ENCODE measurements at regions not wholly inside any gene's neighbourhood (a gene's known extent, or its start where the extent isn't known, plus 50 kb on each side); places are given as distances from the start of the nearest gene placed in this dataset.

GRCh38 chr12:131493068-131493826 lies 217.6 kb upstream of the SFSWAP start:
- H3K36me3 Mint-ChIP-seq (ENCODE audit: low read depth): no peaks in the 10 kb centered on the region
- H3K9me3 Mint-ChIP-seq: no peaks in the 10 kb centered on the region
- H3K4me3 Mint-ChIP-seq: no peak overlapping the region
- peaks cover 3% of the 10 kb centered on the region for H3K27me3 Mint-ChIP-seq
- intact Hi-C loops (cut with micrococcal nuclease): no loop called here
- no peak overlapping the region for H3K27ac Mint-ChIP-seq
- no peaks in the 10 kb centered on the region for H3K4me1 Mint-ChIP-seq (ENCODE audit: low read depth)

- Mint-ChIP-seq H3K9me3 (no peaks in the 10 kb centered on the region), H3K4me1 (ENCODE audit: low read depth) (no peaks in the 10 kb centered on the region), H3K27me3 (peaks cover 3% of the 10 kb centered on the region), H3K27ac (no peak overlapping the region), H3K4me3 (no peak overlapping the region), H3K36me3 (ENCODE audit: low read depth) (no peaks in the 10 kb centered on the region)
- intact Hi-C loops (cut with micrococcal nuclease): no loop called here
Measured at GRCh38 chr12:131494216-131494615, 216.7 kb upstream of the SFSWAP start.

GRCh38 chr12:131494741-131495524 lies 216.0 kb upstream of the SFSWAP start:
- no peak overlapping the region for H3K4me3 Mint-ChIP-seq
- H3K27me3 Mint-ChIP-seq: peaks cover 3% of the 10 kb centered on the region
- no peaks in the 10 kb centered on the region for H3K4me1 Mint-ChIP-seq (ENCODE audit: low read depth)
- no peak overlapping the region for H3K27ac Mint-ChIP-seq
- intact Hi-C loops (cut with micrococcal nuclease): no loop called here
- no peaks in the 10 kb centered on the region for H3K9me3 Mint-ChIP-seq
- no peaks in the 10 kb centered on the region for H3K36me3 Mint-ChIP-seq (ENCODE audit: low read depth)

GRCh38 chr12:131497966-131498365 lies 212.9 kb upstream of the SFSWAP start:
- intact Hi-C loops (cut with micrococcal nuclease): no loop called here
- Mint-ChIP-seq H3K9me3 (no peaks in the 10 kb centered on the region), H3K4me3 (no peak overlapping the region), H3K27me3 (peaks cover 3% of the 10 kb centered on the region), H3K27ac (no peak overlapping the region), H3K36me3 (ENCODE audit: low read depth) (no peaks in the 10 kb centered on the region), H3K4me1 (ENCODE audit: low read depth) (no peaks in the 10 kb centered on the region)

- Mint-ChIP-seq H3K4me3 (no peak overlapping the region), H3K9me3 (no peaks in the 10 kb centered on the region), H3K27me3 (peaks cover 3% of the 10 kb centered on the region), H3K36me3 (ENCODE audit: low read depth) (no peaks in the 10 kb centered on the region), H3K27ac (no peak overlapping the region), H3K4me1 (ENCODE audit: low read depth) (no peaks in the 10 kb centered on the region)
- intact Hi-C loops (cut with micrococcal nuclease): no loop called here
Measured at GRCh38 chr12:131499160-131499863, 211.6 kb upstream of the SFSWAP start.

GRCh38 chr12:131499864-131500190 lies 211.1 kb upstream of the SFSWAP start:
- H3K27ac Mint-ChIP-seq: no peak overlapping the region
- H3K4me1 Mint-ChIP-seq (ENCODE audit: low read depth): no peaks in the 10 kb centered on the region
- no peak overlapping the region for H3K4me3 Mint-ChIP-seq
- intact Hi-C loops (cut with micrococcal nuclease): no loop called here
- H3K27me3 Mint-ChIP-seq: peaks cover 3% of the 10 kb centered on the region
- H3K9me3 Mint-ChIP-seq: no peaks in the 10 kb centered on the region
- no peaks in the 10 kb centered on the region for H3K36me3 Mint-ChIP-seq (ENCODE audit: low read depth)

GRCh38 chr12:131500564-131500963 lies 210.3 kb upstream of the SFSWAP start:
- Mint-ChIP-seq H3K27me3 (peaks cover 3% of the 10 kb centered on the region), H3K27ac (no peak overlapping the region)

GRCh38 chr12:131505561-131505960 lies 205.3 kb upstream of the SFSWAP start:
- Mint-ChIP-seq H3K4me1 (ENCODE audit: low read depth) (peaks cover 8% of the 10 kb centered on the region), H3K27me3 (peaks cover 18% of the 10 kb centered on the region), H3K4me3 (no peak overlapping the region), H3K27ac (no peak overlapping the region), H3K9me3 (no peaks in the 10 kb centered on the region), H3K36me3 (ENCODE audit: low read depth) (no peaks in the 10 kb centered on the region)
- intact Hi-C loops (cut with micrococcal nuclease): no loop called here

More at GRCh38 chr12:131500564-131500963, 210.3 kb upstream of the SFSWAP start:
- Mint-ChIP-seq H3K36me3 (ENCODE audit: low read depth) (no peaks in the 10 kb centered on the region), H3K4me1 (ENCODE audit: low read depth) (no peaks in the 10 kb centered on the region), H3K9me3 (no peaks in the 10 kb centered on the region), H3K4me3 (no peak overlapping the region)
- intact Hi-C loops (cut with micrococcal nuclease): no loop called here

GRCh38 chr12:131506426-131506825 lies 204.5 kb upstream of the SFSWAP start:
- H3K27ac Mint-ChIP-seq: no peak overlapping the region
- intact Hi-C loops (cut with micrococcal nuclease): no loop called here
- no peak overlapping the region for H3K4me3 Mint-ChIP-seq
- H3K27me3 Mint-ChIP-seq: peaks cover 18% of the 10 kb centered on the region
- no peaks in the 10 kb centered on the region for H3K36me3 Mint-ChIP-seq (ENCODE audit: low read depth)
- peaks cover 16% of the 10 kb centered on the region for H3K4me1 Mint-ChIP-seq (ENCODE audit: low read depth)
- no peaks in the 10 kb centered on the region for H3K9me3 Mint-ChIP-seq

GRCh38 chr12:131507094-131507493 lies 203.8 kb upstream of the SFSWAP start:
- Mint-ChIP-seq H3K27ac (no peak overlapping the region), H3K27me3 (peaks cover 18% of the 10 kb centered on the region), H3K4me1 (ENCODE audit: low read depth) (peaks cover 23% of the 10 kb centered on the region), H3K4me3 (no peak overlapping the region), H3K36me3 (ENCODE audit: low read depth) (no peaks in the 10 kb centered on the region), H3K9me3 (no peaks in the 10 kb centered on the region)
- intact Hi-C loops (cut with micrococcal nuclease): no loop called here

GRCh38 chr12:131507881-131508280 lies 203.0 kb upstream of the SFSWAP start:
- Mint-ChIP-seq H3K4me1 (ENCODE audit: low read depth) (peaks cover 27% of the 10 kb centered on the region), H3K4me3 (no peak overlapping the region), H3K9me3 (no peaks in the 10 kb centered on the region), H3K36me3 (ENCODE audit: low read depth) (no peaks in the 10 kb centered on the region), H3K27me3 (peaks cover 18% of the 10 kb centered on the region), H3K27ac (no peak overlapping the region)
- intact Hi-C loops (cut with micrococcal nuclease): no loop called here

- H3K27me3 Mint-ChIP-seq: peaks cover 18% of the 10 kb centered on the region
- no peak overlapping the region for H3K27ac Mint-ChIP-seq
- no peak overlapping the region for H3K4me3 Mint-ChIP-seq
- no peaks in the 10 kb centered on the region for H3K9me3 Mint-ChIP-seq
- H3K36me3 Mint-ChIP-seq (ENCODE audit: low read depth): no peaks in the 10 kb centered on the region
- intact Hi-C loops (cut with micrococcal nuclease): no loop called here
- peaks cover 27% of the 10 kb centered on the region for H3K4me1 Mint-ChIP-seq (ENCODE audit: low read depth)
Measured at GRCh38 chr12:131509701-131510100, 201.2 kb upstream of the SFSWAP start.

- Mint-ChIP-seq H3K9me3 (no peaks in the 10 kb centered on the region), H3K4me3 (no peak overlapping the region), H3K27ac (no peak overlapping the region), H3K27me3 (peaks cover 18% of the 10 kb centered on the region), H3K36me3 (ENCODE audit: low read depth) (no peaks in the 10 kb centered on the region), H3K4me1 (ENCODE audit: low read depth) (peaks cover 27% of the 10 kb centered on the region)
- intact Hi-C loops (cut with micrococcal nuclease): no loop called here
Measured at GRCh38 chr12:131510431-131510830, 200.5 kb upstream of the SFSWAP start.

- Mint-ChIP-seq H3K27ac (no peak overlapping the region), H3K9me3 (peaks cover 9% of the 10 kb centered on the region), H3K27me3 (peaks cover 14% of the 10 kb centered on the region), H3K36me3 (ENCODE audit: low read depth) (no peaks in the 10 kb centered on the region), H3K4me1 (ENCODE audit: low read depth) (peaks cover 27% of the 10 kb centered on the region), H3K4me3 (no peak overlapping the region)
- intact Hi-C loops (cut with micrococcal nuclease): no loop called here
Measured at GRCh38 chr12:131511391-131511802, 199.5 kb upstream of the SFSWAP start.

Measured in dendritic cell treated with granulocyte-macrophage colony-stimulating factor and Interleukin-4, amounts not matched to agents 40 ng/mL and 50 ng/mL, for 4 days (primary cell).